ENCODE measurements at regions not wholly inside any gene's neighbourhood (a gene's known extent, or its start where the extent isn't known, plus 50 kb on each side); places are given as distances from the start of the nearest gene placed in this dataset.
A peak's percentile ranks its signal among the peaks of the same experiment; 100 is the strongest.
"Not testable (repeated sequence)": the region's sequence is repeated elsewhere in the genome, so short reads cannot be mapped to it uniquely, and the experiment has no call there.

DNA sequence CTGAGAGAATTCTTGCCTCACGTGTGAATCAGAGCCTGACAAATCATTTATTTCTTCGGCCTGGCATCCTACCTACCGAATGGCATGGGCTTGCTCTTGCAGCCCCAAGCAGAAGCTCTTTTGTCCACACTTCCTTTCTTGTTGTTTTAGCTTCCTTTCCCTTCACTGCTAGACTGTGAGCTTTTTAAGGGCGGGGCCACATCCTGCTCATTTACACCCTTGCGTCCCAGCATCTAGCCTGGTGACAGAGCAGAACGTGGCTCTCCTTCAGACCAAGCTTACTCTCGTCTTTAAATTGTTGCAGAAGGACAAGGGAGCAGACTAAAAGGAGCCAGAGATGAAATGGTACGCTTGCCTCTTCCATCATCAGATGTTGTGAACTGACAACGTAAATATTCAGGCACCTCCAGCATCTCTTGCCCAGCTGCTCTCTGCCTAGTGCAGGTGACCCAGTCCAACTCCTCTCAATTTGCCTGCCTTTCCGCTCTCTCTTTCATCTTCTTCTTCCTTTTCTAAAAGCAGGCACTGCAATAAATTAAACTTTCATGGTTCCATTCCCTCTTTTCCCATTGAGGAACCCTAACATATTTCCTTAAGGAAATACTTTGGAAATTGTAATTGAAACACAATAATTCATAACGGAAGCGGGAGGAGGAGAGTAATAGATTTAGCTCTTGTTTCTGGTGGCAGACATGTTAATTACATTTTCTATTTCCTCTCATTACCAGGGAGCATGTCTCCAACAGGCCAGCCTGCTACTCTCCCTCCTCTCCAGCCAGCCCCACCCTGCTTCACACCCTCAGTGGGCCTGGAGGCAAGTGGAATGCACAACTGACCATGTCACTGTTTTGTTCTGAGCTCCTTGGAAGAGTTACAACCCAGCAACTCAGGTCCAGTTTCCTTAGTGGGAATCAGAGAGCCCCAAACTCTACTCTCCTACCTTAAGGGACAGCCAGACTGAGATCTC, 228.1 kb upstream of the TRIB2 start:
- H3K4me3 ChIP-seq (ENCODE audit: low read length): no peak overlapping the region
- peak; percentile 32 for DNase-seq (ENCODE audit: low read depth)

GRCh38 chr2:12490641-12491040, 226.1 kb upstream of the TRIB2 start:
- no peak for TF ChIP-seq CTCF (IDR thresholded peaks at IDR 0.05; ENCODE audit: insufficient read depth, low read depth, low read length, missing control alignments)

More for the DNA sequence above, 228.1 kb upstream of the TRIB2 start:
- TF ChIP-seq CTCF (IDR thresholded peaks at IDR 0.05; ENCODE audit: insufficient read depth, low read depth, low read length, missing control alignments): no peak

GRCh38 chr2:12492360-12492759, 224.4 kb upstream of the TRIB2 start:
- H3K4me3 ChIP-seq (ENCODE audit: low read length); DNase-seq (ENCODE audit: low read depth): not testable (repeated sequence)

More at GRCh38 chr2:12490641-12491040, 226.1 kb upstream of the TRIB2 start:
- peak; percentile 72 for DNase-seq (ENCODE audit: low read depth)
- H3K4me3 ChIP-seq (ENCODE audit: low read length): no peak overlapping the region

DNA sequence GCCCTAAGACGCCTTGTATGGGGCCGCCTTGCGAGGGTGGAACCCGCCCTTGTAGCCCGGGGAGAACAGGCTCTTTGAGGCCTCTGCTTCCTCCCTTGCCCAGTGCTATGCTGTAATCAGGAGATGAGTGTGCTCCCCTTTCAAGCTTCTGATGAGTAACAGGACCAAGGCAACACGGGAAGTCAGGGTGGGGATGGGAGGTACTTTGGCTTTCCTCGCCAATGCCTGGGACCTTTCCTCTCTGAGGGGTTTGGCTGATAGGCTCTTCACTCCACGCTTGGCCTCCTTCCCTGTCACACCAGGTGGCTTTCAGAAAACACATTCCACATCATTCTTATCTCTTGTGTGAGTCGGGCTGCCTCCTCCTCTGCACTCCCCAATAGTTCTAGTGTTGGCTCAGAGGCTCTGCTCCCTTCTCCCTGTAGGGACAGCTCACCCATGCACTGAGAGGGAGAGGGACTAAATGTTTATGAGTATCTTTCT, 223.7 kb upstream of the TRIB2 start:
- DNase-seq (ENCODE audit: low read depth): peak; percentile 91
- H3K4me3 ChIP-seq (ENCODE audit: low read length): no peak overlapping the region
- TF ChIP-seq CTCF (IDR thresholded peaks at IDR 0.05; ENCODE audit: insufficient read depth, low read depth, low read length, missing control alignments): no peak

DNA sequence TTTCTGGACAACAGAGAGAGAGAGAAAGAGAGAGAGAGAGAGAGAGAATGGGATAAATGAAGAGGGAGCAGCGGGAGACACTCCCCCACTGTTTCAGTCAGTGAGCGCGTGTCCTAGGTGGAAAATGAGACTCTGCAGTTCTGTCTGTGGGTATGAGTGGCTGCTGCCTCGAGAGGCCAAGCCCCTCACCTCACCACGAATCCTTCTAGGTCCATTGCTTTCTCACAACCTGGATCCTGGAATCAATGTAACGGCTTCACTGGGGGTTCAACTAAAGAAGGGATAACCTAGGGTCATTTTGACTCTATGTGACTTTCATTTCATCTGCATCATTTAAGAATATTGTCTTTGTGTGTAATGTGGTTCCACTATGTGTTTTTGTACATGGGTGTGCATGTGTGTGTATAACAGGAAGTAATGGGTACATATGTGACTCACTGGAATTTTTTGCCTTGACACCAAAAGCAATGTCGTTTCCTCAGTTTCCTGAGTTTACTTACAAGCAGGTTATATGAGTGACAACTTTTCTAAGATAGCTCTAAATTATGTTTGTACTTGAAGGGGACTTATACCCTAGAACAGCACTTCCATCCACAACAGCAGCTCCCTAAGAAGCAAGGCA, 221.4 kb upstream of the TRIB2 start:
- no peak for DNase-seq (ENCODE audit: low read depth)
- TF ChIP-seq CTCF (IDR thresholded peaks at IDR 0.05; ENCODE audit: insufficient read depth, low read depth, low read length, missing control alignments): no peak
- H3K4me3 ChIP-seq (ENCODE audit: low read length): no peak overlapping the region

GRCh38 chr2:12498286-12498685, 218.4 kb upstream of the TRIB2 start:
- DNase-seq (ENCODE audit: low read depth): no peak
- no peak for TF ChIP-seq CTCF (IDR thresholded peaks at IDR 0.05; ENCODE audit: insufficient read depth, low read depth, low read length, missing control alignments)
- no peak overlapping the region for H3K4me3 ChIP-seq (ENCODE audit: low read length)

DNA sequence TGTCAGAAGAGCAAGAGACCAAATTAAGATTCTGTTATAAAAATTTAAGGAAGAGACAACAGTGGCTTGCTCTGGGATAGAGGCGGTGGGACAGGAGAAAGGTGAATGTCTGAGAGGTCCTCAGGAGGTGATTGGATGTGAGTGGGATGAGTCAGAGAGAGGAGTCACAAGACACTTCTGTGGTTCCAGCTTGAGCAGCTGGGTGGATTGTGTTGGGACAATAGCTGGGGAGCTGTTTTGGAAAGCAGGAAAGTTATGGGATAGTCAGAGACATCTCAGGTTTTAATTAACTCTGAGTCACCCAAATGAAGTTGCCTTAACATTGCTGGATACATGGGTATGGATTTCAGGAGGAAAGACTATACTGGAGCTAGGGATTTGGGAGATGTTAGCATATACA, 218.0 kb upstream of the TRIB2 start:
- DNase-seq (ENCODE audit: low read depth): peak; percentile 50
- TF ChIP-seq CTCF (IDR thresholded peaks at IDR 0.05; ENCODE audit: insufficient read depth, low read depth, low read length, missing control alignments): no peak
- H3K4me3 ChIP-seq (ENCODE audit: low read length): no peak overlapping the region
